ENCODE measurements at regions not wholly inside any gene's neighbourhood (a gene's known extent, or its start where the extent isn't known, plus 50 kb on each side); places are given as distances from the start of the nearest gene placed in this dataset.

GRCh38 chr2:22957446-22957845 is 427.5 kb upstream of the KLHL29 start:
- in situ Hi-C loops (cut with HindIII; ENCODE audit: low pct_unique_long_range_greater_than_20kb, low sequenced_read_pairs), result no loop called here
- ChIA-PET POLR2A (no interaction called here), CTCF (no interaction called here)
- BruUV-seq (replicated peaks), result no TSS peak
- H3K27ac ChIP-seq (ENCODE audit: low read length), result no peak overlapping the region
- H3K9me3 ChIP-seq (ENCODE audit: control insufficient read depth, insufficient read depth, low read depth, low read length), result no peaks in the 10 kb centered on the region
- TF ChIP-seq CTCF (IDR thresholded peaks at IDR 0.05) (no peak), TCF7L2 (IDR thresholded peaks at IDR 0.05; ENCODE audit: low read depth, low read length) (no peak), POLR2AphosphoS5 (IDR thresholded peaks at IDR 0.05; ENCODE audit: low read depth, low read length) (no peak), SIN3A (IDR thresholded peaks at IDR 0.05; ENCODE audit: borderline replicate concordance, insufficient read depth, low read depth, low read length) (no peak), REST (IDR thresholded peaks at IDR 0.05; ENCODE audit: insufficient read depth in 1 of 2, low read depth in 2 of 2, low read length in 1 of 2) (no peak)
- no peaks in the 10 kb centered on the region for H3K36me3 ChIP-seq (ENCODE audit: control insufficient read depth, insufficient read depth, low read length)
- H3K4me3 ChIP-seq (ENCODE audit: low read depth in 2 of 2, low read length in 2 of 2), result no peak overlapping the region
- no peaks in the 10 kb centered on the region for H3K27me3 ChIP-seq (ENCODE audit: control insufficient read depth, insufficient read depth, low read length)
- DNase-seq (ENCODE audit: low read depth, low spot score), result no peak
- intact Hi-C loops (cut with micrococcal nuclease; ENCODE audit: unreplicated experiment), result no loop called here
- ATAC-seq, result no peak
- no peaks in the 10 kb centered on the region for H3K4me1 ChIP-seq (ENCODE audit: control insufficient read depth, insufficient read depth, low read length)

DNA sequence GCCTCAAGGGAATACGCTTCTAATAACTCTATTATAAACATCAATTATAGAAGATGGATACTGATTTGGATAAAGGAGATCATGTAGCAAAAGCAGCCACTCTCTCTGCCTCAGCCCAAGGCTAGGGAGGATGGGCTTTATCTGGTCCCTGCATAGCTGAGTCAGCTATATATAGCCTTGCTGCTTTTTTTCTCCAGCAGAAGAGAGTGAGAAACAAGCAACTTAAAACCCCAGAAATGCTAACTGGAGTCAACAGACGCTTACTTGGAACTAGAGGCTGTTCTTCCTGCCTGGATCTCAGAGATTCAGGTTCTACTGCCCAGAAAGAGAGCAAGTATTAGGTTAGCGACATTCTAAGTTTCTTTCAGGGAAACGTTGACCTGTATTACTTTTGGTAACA is 426.7 kb upstream of the KLHL29 start:
- ATAC-seq, result no peak

More for the DNA sequence above, 426.7 kb upstream of the KLHL29 start:
- Histone ChIP-seq H3K27ac (ENCODE audit: low read length) (no peak overlapping the region), H3K36me3 (ENCODE audit: control insufficient read depth, insufficient read depth, low read length) (no peaks in the 10 kb centered on the region), H3K27me3 (ENCODE audit: control insufficient read depth, insufficient read depth, low read length) (no peaks in the 10 kb centered on the region), H3K4me1 (ENCODE audit: control insufficient read depth, insufficient read depth, low read length) (no peaks in the 10 kb centered on the region), H3K4me3 (ENCODE audit: low read depth in 2 of 2, low read length in 2 of 2) (no peak overlapping the region), H3K9me3 (ENCODE audit: control insufficient read depth, insufficient read depth, low read depth, low read length) (no peaks in the 10 kb centered on the region)
- no peak for TF ChIP-seq REST (IDR thresholded peaks at IDR 0.05; ENCODE audit: insufficient read depth in 1 of 2, low read depth in 2 of 2, low read length in 1 of 2)
- no peak for TF ChIP-seq SIN3A (IDR thresholded peaks at IDR 0.05; ENCODE audit: borderline replicate concordance, insufficient read depth, low read depth, low read length)
- TF ChIP-seq TCF7L2 (IDR thresholded peaks at IDR 0.05; ENCODE audit: low read depth, low read length), result no peak
- no peak for TF ChIP-seq CTCF (IDR thresholded peaks at IDR 0.05)
- no peak for TF ChIP-seq POLR2AphosphoS5 (IDR thresholded peaks at IDR 0.05; ENCODE audit: low read depth, low read length)
- intact Hi-C loops (cut with micrococcal nuclease; ENCODE audit: unreplicated experiment), result no loop called here
- no peak for DNase-seq (ENCODE audit: low read depth, low spot score)
- ChIA-PET POLR2A (no interaction called here), CTCF (no interaction called here)
- BruUV-seq (replicated peaks), result no TSS peak
- in situ Hi-C loops (cut with HindIII; ENCODE audit: low pct_unique_long_range_greater_than_20kb, low sequenced_read_pairs), result no loop called here

Measured in Panc1 (cell line).